ENCODE measurements at regions not wholly inside any gene's neighbourhood (a gene's known extent, or its start where the extent isn't known, plus 50 kb on each side); places are given as distances from the start of the nearest gene placed in this dataset.
"Not testable (repeated sequence)": the region's sequence is repeated elsewhere in the genome, so short reads cannot be mapped to it uniquely, and the experiment has no call there.

DNA sequence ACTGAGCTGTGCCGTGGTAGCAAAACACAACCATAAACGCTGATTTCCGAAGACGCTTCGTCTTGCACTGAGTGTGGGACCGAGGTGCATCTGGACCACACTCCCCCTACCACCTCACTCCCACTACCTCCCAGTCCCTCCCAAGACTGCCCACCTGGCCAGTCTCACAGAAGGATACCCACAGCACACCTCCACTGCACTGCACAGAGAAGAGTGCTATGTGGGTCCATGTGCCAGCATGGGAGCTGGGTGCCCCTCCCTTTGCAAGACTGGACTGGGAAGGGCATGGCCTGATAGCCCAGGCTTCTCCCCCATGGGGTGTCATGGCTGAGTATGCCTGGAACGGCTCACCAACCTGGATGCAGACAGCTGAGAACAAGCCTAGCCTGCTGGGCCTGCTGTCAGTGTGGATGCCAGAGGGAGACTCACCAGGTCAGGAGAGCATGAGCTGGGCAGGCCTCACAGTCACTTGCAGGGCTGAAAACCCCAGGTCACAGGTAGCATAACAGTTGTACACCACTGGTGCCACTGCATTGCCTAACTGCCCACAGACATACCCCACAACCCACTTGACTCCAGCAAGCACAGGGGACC is 56.0 kb upstream of the TMEM254 start:
- POLR2A ChIA-PET: interaction anchor here (0.6 kb wide), 1 partner anchor 48 kb away, joined by 4 read pairs; no protein-coding TSS in a partner anchor

DNA sequence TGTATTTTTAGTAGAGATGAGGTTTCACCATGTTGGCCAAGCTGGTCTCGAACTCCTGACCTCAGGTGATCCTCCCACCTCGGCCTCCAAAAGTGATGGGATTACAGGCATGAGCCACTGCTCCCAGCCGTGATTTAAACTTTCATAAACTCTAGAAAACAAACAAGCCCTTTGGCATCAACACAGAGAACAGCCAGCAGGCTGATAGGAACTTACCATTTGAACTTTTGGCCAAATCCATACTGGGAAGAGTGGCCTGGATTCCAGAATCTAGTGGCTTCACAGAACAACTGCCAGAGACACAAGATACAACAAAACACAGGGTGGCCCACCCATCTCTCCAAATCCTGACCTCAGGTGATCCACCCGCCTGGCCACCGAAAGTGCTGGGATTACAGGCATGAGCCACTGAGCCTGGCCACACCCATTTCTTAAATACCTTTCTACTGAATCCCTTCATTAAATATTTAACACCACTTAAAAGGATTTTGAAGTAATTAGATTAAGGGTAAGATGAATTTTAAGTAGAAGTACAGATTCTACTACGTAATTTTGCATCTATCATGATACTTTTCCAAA is 60.0 kb upstream of the TMEM254 start:
- in situ Hi-C loops (cut with MboI); H3K4me3 ChIP-seq; DNase-seq (ENCODE audit: extremely low read depth in 1 of 4, low spot score in 3 of 4); H3K36me3 ChIP-seq (ENCODE audit: control insufficient read depth, insufficient read depth, low read length); H3K4me1 ChIP-seq (replicated peaks in 1 of 2; ENCODE audit: control insufficient read depth in 2 of 2, insufficient read depth in 2 of 2, low read length in 2 of 2); CTCF ChIA-PET (ENCODE audit: low intra/inter-chr PET ratio); H3K9me1 ChIP-seq (ENCODE audit: control insufficient read depth, insufficient read depth, low read length); H3K27ac ChIP-seq (ENCODE audit: extremely low read depth, low read depth, low read length); POLR2A ChIA-PET; H2AFZ ChIP-seq (ENCODE audit: low read depth, low read length); H3K9me3 ChIP-seq (replicated peaks; ENCODE audit: control insufficient read depth, insufficient read depth, low read depth, low read length); intact Hi-C loops (cut with micrococcal nuclease); H3K79me2 ChIP-seq (ENCODE audit: control insufficient read depth, insufficient read depth, low read length); H3K27me3 ChIP-seq (ENCODE audit: control insufficient read depth in 2 of 2, insufficient read depth in 2 of 2, low read length in 2 of 2); ATAC-seq; H3K4me2 ChIP-seq (ENCODE audit: insufficient read depth, low read length); BruUV-seq (replicated peaks); H4K20me1 ChIP-seq (replicated peaks; ENCODE audit: control insufficient read depth, insufficient read depth, low read length); H3K9ac ChIP-seq (ENCODE audit: insufficient read depth in 1 of 2, low read depth in 2 of 2, low read length in 2 of 2): not testable (repeated sequence)
- under 1% methylated on average over 6 of the region's 6 CpGs for WGBS (ENCODE audit: insufficient coverage, low coverage, missing lambda C conversion rate)
- peak; percentile 15 for FAIRE-seq

More for the DNA sequence above, 56.0 kb upstream of the TMEM254 start:
- 0% methylated on average over 1 of the region's 7 CpGs for WGBS (ENCODE audit: insufficient coverage, low coverage, missing lambda C conversion rate)
- H3K4me2 ChIP-seq (ENCODE audit: insufficient read depth, low read length); H4K20me1 ChIP-seq (replicated peaks; ENCODE audit: control insufficient read depth, insufficient read depth, low read length); FAIRE-seq; H3K9me1 ChIP-seq (ENCODE audit: control insufficient read depth, insufficient read depth, low read length); H2AFZ ChIP-seq (ENCODE audit: low read depth, low read length); ATAC-seq; intact Hi-C loops (cut with micrococcal nuclease); BruUV-seq (replicated peaks); DNase-seq (ENCODE audit: extremely low read depth in 1 of 4, low spot score in 3 of 4); H3K27ac ChIP-seq (ENCODE audit: extremely low read depth, low read depth, low read length); H3K36me3 ChIP-seq (ENCODE audit: control insufficient read depth, insufficient read depth, low read length); H3K9ac ChIP-seq (ENCODE audit: insufficient read depth in 1 of 2, low read depth in 2 of 2, low read length in 2 of 2); H3K4me1 ChIP-seq (replicated peaks in 1 of 2; ENCODE audit: control insufficient read depth in 2 of 2, insufficient read depth in 2 of 2, low read length in 2 of 2); H3K27me3 ChIP-seq (ENCODE audit: control insufficient read depth in 2 of 2, insufficient read depth in 2 of 2, low read length in 2 of 2); H3K4me3 ChIP-seq; H3K9me3 ChIP-seq (replicated peaks; ENCODE audit: control insufficient read depth, insufficient read depth, low read depth, low read length); CTCF ChIA-PET (ENCODE audit: low intra/inter-chr PET ratio); H3K79me2 ChIP-seq (ENCODE audit: control insufficient read depth, insufficient read depth, low read length); in situ Hi-C loops (cut with MboI): not testable (repeated sequence)

DNA sequence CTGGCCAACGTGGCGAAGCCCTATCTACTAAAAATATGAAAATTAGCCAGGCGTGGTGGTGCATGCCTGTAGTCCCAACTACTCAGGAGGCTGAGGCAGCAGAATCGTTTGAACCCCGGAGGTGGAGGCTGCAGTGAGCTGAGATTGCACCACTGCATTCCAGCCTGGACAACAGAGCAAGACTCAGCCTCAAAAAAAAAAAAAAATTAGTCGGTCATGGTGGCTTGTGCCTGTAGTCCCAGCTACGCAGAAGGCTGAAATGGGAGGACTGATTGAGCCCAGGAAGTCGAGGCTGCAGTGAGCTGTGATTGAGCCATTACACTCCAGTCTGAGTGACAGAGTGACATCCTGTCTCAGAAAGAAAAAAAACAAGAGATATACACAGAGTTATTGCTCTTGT is 61.3 kb upstream of the TMEM254 start:
- DNase-seq (ENCODE audit: extremely low read depth in 1 of 4, low spot score in 3 of 4); in situ Hi-C loops (cut with MboI); ATAC-seq; H3K9me3 ChIP-seq (replicated peaks; ENCODE audit: control insufficient read depth, insufficient read depth, low read depth, low read length); H3K4me3 ChIP-seq; H4K20me1 ChIP-seq (replicated peaks; ENCODE audit: control insufficient read depth, insufficient read depth, low read length); H3K4me2 ChIP-seq (ENCODE audit: insufficient read depth, low read length); FAIRE-seq; BruUV-seq (replicated peaks); H3K4me1 ChIP-seq (replicated peaks in 1 of 2; ENCODE audit: control insufficient read depth in 2 of 2, insufficient read depth in 2 of 2, low read length in 2 of 2); H3K9me1 ChIP-seq (ENCODE audit: control insufficient read depth, insufficient read depth, low read length); H3K36me3 ChIP-seq (ENCODE audit: control insufficient read depth, insufficient read depth, low read length); H2AFZ ChIP-seq (ENCODE audit: low read depth, low read length); H3K27me3 ChIP-seq (ENCODE audit: control insufficient read depth in 2 of 2, insufficient read depth in 2 of 2, low read length in 2 of 2); intact Hi-C loops (cut with micrococcal nuclease); H3K27ac ChIP-seq (ENCODE audit: extremely low read depth, low read depth, low read length); H3K79me2 ChIP-seq (ENCODE audit: control insufficient read depth, insufficient read depth, low read length); H3K9ac ChIP-seq (ENCODE audit: insufficient read depth in 1 of 2, low read depth in 2 of 2, low read length in 2 of 2); CTCF ChIA-PET (ENCODE audit: low intra/inter-chr PET ratio): not testable (repeated sequence)
- WGBS (ENCODE audit: insufficient coverage, low coverage, missing lambda C conversion rate): 0% methylated on average over 8 of the region's 8 CpGs
- POLR2A ChIA-PET: interaction anchor here (0.6 kb wide), 2 partner anchors 11 to 34 kb away, joined by 3 read pairs; no protein-coding TSS in a partner anchor
